SK-N-SH (cell line): ENCODE measurements at regions not wholly inside any gene's neighbourhood (a gene's known extent, or its start where the extent isn't known, plus 50 kb on each side); places are given as distances from the start of the nearest gene placed in this dataset.

Source experiments
- CTCF ChIA-PET: fragments of 300-600, 350-600 bp; formaldehyde crosslinking; extraction: SDS; loops from one replicate; lab custom pipeline; 2021; lab: Yijun Ruan, JAX
- POLR2A ChIA-PET: fragments of 350-600 bp; sonication (Branson Sonifier 250); formaldehyde crosslinking; extraction: SDS; loops from one replicate; lab custom pipeline; 2020; ENCODE audit warnings: antibody characterized with exemption, inconsistent platforms; lab: Yijun Ruan, JAX
- DNase-seq: peaks from one replicate; pipeline ENCODE4 v3.0.0; 2012
- H2AFZ ChIP-seq: fragments of 200-600 bp; sonication (generic); 2 replicates; pipeline ENCODE4 v1.8.1; 2016; ENCODE audit warnings: antibody characterized with exemption, mild to moderate bottlenecking, low read depth
- H3F3A ChIP-seq: fragments of 200-600 bp; sonication (generic); replicated peaks from 2 replicates; pipeline ENCODE3; 2016; ENCODE audit warnings: antibody characterized with exemption, mild to moderate bottlenecking; ENCODE audit not compliant: insufficient read depth
- H3K27ac ChIP-seq, 2 experiments: fragments of 200-500 bp in 1 of 2; fragments of 200-600 bp in 1 of 2; sonication (Bioruptor generic) in 1 of 2; sonication (generic), shearing (Covaris generic) in 1 of 2; 2 replicates each; pipeline versions ENCODE4 v1.5.1 to v1.6.1; 2014 to 2016; ENCODE audit warnings: low read depth in 2 of 2, inconsistent platforms in 1 of 2, low read length in 1 of 2, mild to moderate bottlenecking in 1 of 2, mixed read lengths in 1 of 2
- H3K27me3 ChIP-seq: fragments of 200-600 bp; sonication (generic), shearing (Covaris generic); 2 replicates; pipeline ENCODE4 v1.6.1; 2016; ENCODE audit warnings: mixed run types; ENCODE audit not compliant: insufficient read depth
- H3K36me3 ChIP-seq, 2 experiments: fragments of 200-500 bp in 1 of 2; fragments of 200-600 bp in 1 of 2; sonication (Bioruptor generic) in 1 of 2; sonication (generic) in 1 of 2; replicated peaks in 1 of 2; 2 replicates each; pipeline versions ENCODE3 to v1.5.1; 2014 to 2016; ENCODE audit warnings: low read length in 1 of 2, mild to moderate bottlenecking in 1 of 2; ENCODE audit not compliant: insufficient read depth in 2 of 2, control insufficient read depth in 1 of 2
- H3K4me1 ChIP-seq, 2 experiments: fragments of 200-500 bp in 1 of 2; fragments of 200-600 bp in 1 of 2; sonication (Bioruptor generic) in 1 of 2; sonication (generic), shearing (Covaris generic) in 1 of 2; 2 replicates each; pipeline versions ENCODE4 v1.5.1 to v1.6.1; 2014 to 2016; ENCODE audit warnings: low read depth in 1 of 2, low read length in 1 of 2, mixed run types in 1 of 2; ENCODE audit not compliant: insufficient read depth in 2 of 2, control insufficient read depth in 1 of 2
- H3K4me2 ChIP-seq: fragments of 200-600 bp; sonication (generic), shearing (Covaris generic); 2 replicates; pipeline ENCODE4 v1.6.1; 2017; ENCODE audit warnings: mixed run types
- H3K4me3 ChIP-seq, 2 experiments: fragments of 200-500 bp in 1 of 2; fragments of 200-600 bp in 1 of 2; sonication (Bioruptor generic) in 1 of 2; sonication (generic), shearing (Covaris generic) in 1 of 2; 2 replicates each; pipeline versions ENCODE4 v1.5.1 to v1.8.1; 2014 to 2016; ENCODE audit warnings: low read depth in 2 of 2, inconsistent platforms in 1 of 2, low read length in 1 of 2, mild to moderate bottlenecking in 1 of 2, mixed read lengths in 1 of 2, moderate library complexity in 1 of 2
- H3K79me2 ChIP-seq: fragments of 200-600 bp; sonication (generic); 2 replicates; pipeline ENCODE4 v1.8.1; 2017; ENCODE audit warnings: mild to moderate bottlenecking; ENCODE audit not compliant: insufficient read depth
- H3K9ac ChIP-seq: fragments of 200-600 bp; sonication (generic); 2 replicates; pipeline ENCODE4 v1.6.1; 2017; ENCODE audit warnings: mixed run types
- H3K9me2 ChIP-seq: fragments of 200-600 bp; sonication (generic); 2 replicates; pipeline ENCODE4 v1.6.1; 2017; ENCODE audit warnings: mixed run types
- H3K9me3 ChIP-seq: fragments of 200-600 bp; sonication (generic); 2 replicates; pipeline ENCODE4 v1.6.1; 2017; ENCODE audit warnings: mixed run types, mild to moderate bottlenecking, moderate library complexity
- H4K20me1 ChIP-seq: fragments of 200-600 bp; sonication (generic); 2 replicates; pipeline ENCODE4 v1.6.1; 2017; ENCODE audit warnings: mild to moderate bottlenecking, mixed run types; ENCODE audit not compliant: insufficient read depth
- EZH2phosphoT487 ChIP-seq: fragments of 200-600 bp; sonication (generic); IDR thresholded peaks from 2 replicates; pipeline ENCODE4 v1.6.1; 2017; ENCODE audit warnings: low read depth, mixed run types, mild to moderate bottlenecking, antibody characterized with exemption, moderate library complexity, borderline replicate concordance
- FOXM1 ChIP-seq: IDR thresholded peaks from 2 replicates; pipeline ENCODE4 v1.4.0; 2012; ENCODE audit warnings: low read depth, mild to moderate bottlenecking
- GABPA ChIP-seq: IDR thresholded peaks from 2 replicates; pipeline ENCODE4 v1.4.0; 2012; ENCODE audit warnings: low read depth, mild to moderate bottlenecking
- JUND ChIP-seq: IDR thresholded peaks from 2 replicates; pipeline ENCODE4 v1.4.0; 2012
- MXI1 ChIP-seq: IDR thresholded peaks from 2 replicates; pipeline ENCODE4 v1.6.1; 2012; ENCODE audit warnings: mild to moderate bottlenecking, low read depth, low read length, improper control_type of control experiment
- RAD21 ChIP-seq: IDR thresholded peaks from 2 replicates; pipeline ENCODE4 v1.6.1; 2012; ENCODE audit warnings: mild to moderate bottlenecking, low read length
- REST ChIP-seq: IDR thresholded peaks from 2 replicates; pipeline ENCODE4 v1.6.1; 2012; ENCODE audit warnings: mild to moderate bottlenecking, low read depth, low read length, moderate library complexity
- SIN3A ChIP-seq: IDR thresholded peaks from 2 replicates; pipeline ENCODE4 v1.6.1; 2012; ENCODE audit warnings: low read depth, mild to moderate bottlenecking, low read length, moderate library complexity, borderline replicate concordance
- USF1 ChIP-seq: IDR thresholded peaks from 2 replicates; pipeline ENCODE4 v1.4.0; 2012; ENCODE audit warnings: low read depth, borderline replicate concordance
- WGBS: methylation state at CpG from one replicate; pipeline ENCODE4 v1.1.6; 2017; ENCODE audit warnings: low lambda C conversion rate; 5-methylcytosine and 5-hydroxymethylcytosine counted together

GRCh38 chr4:175139205-175139604 is 221.0 kb downstream of the ADAM29 start:
- Histone ChIP-seq H3K4me2 (no peak overlapping the region), H3K79me2 (no peaks in the 10 kb centered on the region), H3K36me3 (no peaks in the 10 kb centered on the region), H3K27ac (no peak overlapping the region), H3K9ac (no peak overlapping the region), H3F3A (no peaks in the 10 kb centered on the region), H2AFZ (no peak overlapping the region), H3K4me1 (no peaks in the 10 kb centered on the region), H3K9me3 (no peaks in the 10 kb centered on the region), H3K9me2 (no peaks in the 10 kb centered on the region), H3K4me3 (no peak overlapping the region), H3K27me3 (no peaks in the 10 kb centered on the region), H4K20me1 (no peaks in the 10 kb centered on the region)
- POLR2A ChIA-PET: no interaction called here
- CTCF ChIA-PET: no interaction called here
- DNase-seq: no peak
- TF ChIP-seq EZH2phosphoT487 (no peak), JUND (no peak), FOXM1 (no peak), RAD21 (no peak)
- WGBS: 43% methylated on average over 12 of the region's 12 CpGs

GRCh38 chr4:175143116-175143515 is 225.0 kb downstream of the ADAM29 start:
- ChIA-PET CTCF (no interaction called here), POLR2A (no interaction called here)
- Histone ChIP-seq H3K79me2 (no peaks in the 10 kb centered on the region), H3K27ac (no peak overlapping the region), H3K36me3 (no peaks in the 10 kb centered on the region), H2AFZ (no peak overlapping the region), H3K27me3 (no peaks in the 10 kb centered on the region), H3K4me3 (no peak overlapping the region), H3K9me3 (no peaks in the 10 kb centered on the region), H3K9ac (no peak overlapping the region), H3K4me1 (no peaks in the 10 kb centered on the region), H3K9me2 (peaks cover 3% of the 10 kb centered on the region; the same call in 1 of the 2 replicates), H4K20me1 (no peaks in the 10 kb centered on the region), H3F3A (no peaks in the 10 kb centered on the region), H3K4me2 (no peak overlapping the region)
- DNase-seq: no peak
- no peak for TF ChIP-seq REST
- TF ChIP-seq USF1: no peak
- TF ChIP-seq SIN3A: no peak
- TF ChIP-seq MXI1: no peak
- no peak for TF ChIP-seq GABPA
